ENCODE measurements at regions not wholly inside any gene's neighbourhood (a gene's known extent, or its start where the extent isn't known, plus 50 kb on each side); places are given as distances from the start of the nearest gene placed in this dataset.
"Not testable (repeated sequence)": the region's sequence is repeated elsewhere in the genome, so short reads cannot be mapped to it uniquely, and the experiment has no call there.

- CTCF ChIA-PET = no interaction called here
- Mint-ChIP-seq H3K9me3 (ENCODE audit: low read depth) (peaks cover 7% of the 10 kb centered on the region), H3K4me1 (no peaks in the 10 kb centered on the region), H3K4me3 (no peak overlapping the region), H3K27me3 (no peaks in the 10 kb centered on the region), H3K27ac (no peak overlapping the region), H3K36me3 (ENCODE audit: low read depth) (no peaks in the 10 kb centered on the region)
- no peak for ATAC-seq
- no peak for DNase-seq
- intact Hi-C loops (cut with DNase I, micrococcal nuclease) = no loop called here
- POLR2A ChIA-PET = no interaction called here
These were observed 344.8 kb upstream of the FZD8 start for GRCh38 chr10:35986756-35987502.

GRCh38 chr10:35979116-35979515, 337.0 kb upstream of the FZD8 start:
- no peak for ATAC-seq
- H3K36me3 Mint-ChIP-seq (ENCODE audit: low read depth) = no peaks in the 10 kb centered on the region
- intact Hi-C loops (cut with DNase I, micrococcal nuclease) = no loop called here
- POLR2A ChIA-PET = no interaction called here
- H3K4me1 Mint-ChIP-seq = no peaks in the 10 kb centered on the region
- no peak overlapping the region for H3K4me3 Mint-ChIP-seq
- no peak for DNase-seq
- H3K27ac Mint-ChIP-seq = no peak overlapping the region
- CTCF ChIA-PET = no interaction called here
- H3K27me3 Mint-ChIP-seq = no peaks in the 10 kb centered on the region
- H3K9me3 Mint-ChIP-seq (ENCODE audit: low read depth) = peaks cover 2% of the 10 kb centered on the region

GRCh38 chr10:35973912-35974591, 332.0 kb upstream of the FZD8 start:
- CTCF ChIA-PET; H3K9me3 Mint-ChIP-seq (ENCODE audit: low read depth): not testable (repeated sequence)

GRCh38 chr10:35972275-35972674, 330.2 kb upstream of the FZD8 start:
- no peaks in the 10 kb centered on the region for H3K4me1 Mint-ChIP-seq
- H3K36me3 Mint-ChIP-seq (ENCODE audit: low read depth) = no peaks in the 10 kb centered on the region
- peaks cover 3% of the 10 kb centered on the region for H3K9me3 Mint-ChIP-seq (ENCODE audit: low read depth)
- H3K4me3 Mint-ChIP-seq = no peak overlapping the region
- no peak overlapping the region for H3K27ac Mint-ChIP-seq
- H3K27me3 Mint-ChIP-seq = no peaks in the 10 kb centered on the region
- intact Hi-C loops (cut with DNase I, micrococcal nuclease) = no loop called here
- DNase-seq (no peak), ATAC-seq (no peak)
- ChIA-PET CTCF (no interaction called here), POLR2A (no interaction called here)

More at GRCh38 chr10:35973912-35974591, 332.0 kb upstream of the FZD8 start:
- H3K27ac Mint-ChIP-seq; intact Hi-C loops (cut with DNase I, micrococcal nuclease); H3K4me3 Mint-ChIP-seq; POLR2A ChIA-PET; H3K36me3 Mint-ChIP-seq (ENCODE audit: low read depth); DNase-seq; ATAC-seq; H3K27me3 Mint-ChIP-seq; H3K4me1 Mint-ChIP-seq: not testable (repeated sequence)

- Mint-ChIP-seq H3K27ac (no peak overlapping the region), H3K4me1 (no peaks in the 10 kb centered on the region), H3K36me3 (ENCODE audit: low read depth) (no peaks in the 10 kb centered on the region), H3K9me3 (ENCODE audit: low read depth) (peaks cover 5% of the 10 kb centered on the region), H3K4me3 (no peak overlapping the region), H3K27me3 (no peaks in the 10 kb centered on the region)
- POLR2A ChIA-PET = no interaction called here
- CTCF ChIA-PET = no interaction called here
- DNase-seq (no peak), ATAC-seq (no peak)
- intact Hi-C loops (cut with DNase I, micrococcal nuclease) = no loop called here
These were observed 329.3 kb upstream of the FZD8 start for GRCh38 chr10:35971397-35971796.

- no peaks in the 10 kb centered on the region for H3K36me3 Mint-ChIP-seq (ENCODE audit: low read depth)
- no peak overlapping the region for H3K4me3 Mint-ChIP-seq
- POLR2A ChIA-PET = no interaction called here
- no peak for ATAC-seq
- H3K4me1 Mint-ChIP-seq = no peaks in the 10 kb centered on the region
- CTCF ChIA-PET = no interaction called here
- intact Hi-C loops (cut with DNase I, micrococcal nuclease) = no loop called here
- DNase-seq = no peak
- H3K27me3 Mint-ChIP-seq = no peaks in the 10 kb centered on the region
- peaks cover 19% of the 10 kb centered on the region for H3K9me3 Mint-ChIP-seq (ENCODE audit: low read depth)
- H3K27ac Mint-ChIP-seq = no peak overlapping the region
These were observed 321.6 kb upstream of the FZD8 start for GRCh38 chr10:35963685-35964084.

- ATAC-seq (no peak), DNase-seq (no peak)
- no peaks in the 10 kb centered on the region for H3K36me3 Mint-ChIP-seq (ENCODE audit: low read depth)
- peaks cover 15% of the 10 kb centered on the region for H3K9me3 Mint-ChIP-seq (ENCODE audit: low read depth)
- H3K4me3 Mint-ChIP-seq = no peak overlapping the region
- H3K27ac Mint-ChIP-seq = no peak overlapping the region
- H3K27me3 Mint-ChIP-seq = no peaks in the 10 kb centered on the region
- intact Hi-C loops (cut with DNase I, micrococcal nuclease) = no loop called here
- H3K4me1 Mint-ChIP-seq = no peaks in the 10 kb centered on the region
- CTCF ChIA-PET = no interaction called here
- POLR2A ChIA-PET = no interaction called here
These were observed 319.4 kb upstream of the FZD8 start for GRCh38 chr10:35961501-35961900.

GRCh38 chr10:35959252-35959651, 317.2 kb upstream of the FZD8 start:
- Mint-ChIP-seq H3K27ac (no peak overlapping the region), H3K27me3 (no peaks in the 10 kb centered on the region), H3K4me1 (no peaks in the 10 kb centered on the region), H3K9me3 (ENCODE audit: low read depth) (peaks cover 9% of the 10 kb centered on the region), H3K4me3 (no peak overlapping the region), H3K36me3 (ENCODE audit: low read depth) (no peaks in the 10 kb centered on the region)
- POLR2A ChIA-PET = no interaction called here
- intact Hi-C loops (cut with DNase I, micrococcal nuclease) = no loop called here
- DNase-seq (no peak), ATAC-seq (no peak)
- CTCF ChIA-PET = interaction anchor here (1.3 kb wide), 1 partner anchor 9 kb away, joined by 3 read pairs; no protein-coding TSS in a partner anchor

GRCh38 chr10:35958609-35959008, 316.5 kb upstream of the FZD8 start:
- H3K36me3 Mint-ChIP-seq (ENCODE audit: low read depth); H3K27ac Mint-ChIP-seq; ATAC-seq; H3K4me3 Mint-ChIP-seq; H3K27me3 Mint-ChIP-seq; H3K4me1 Mint-ChIP-seq; DNase-seq; POLR2A ChIA-PET; H3K9me3 Mint-ChIP-seq (ENCODE audit: low read depth); intact Hi-C loops (cut with DNase I, micrococcal nuclease): not testable (repeated sequence)
- CTCF ChIA-PET = interaction anchor here (1.3 kb wide), 1 partner anchor 9 kb away, joined by 3 read pairs; no protein-coding TSS in a partner anchor

- H3K9me3 Mint-ChIP-seq (ENCODE audit: low read depth) = peaks cover 3% of the 10 kb centered on the region
- H3K27me3 Mint-ChIP-seq = no peaks in the 10 kb centered on the region
- no peak overlapping the region for H3K4me3 Mint-ChIP-seq
- no peak for ATAC-seq
- no peak for DNase-seq
- ChIA-PET CTCF (interaction anchor here (0.8 kb wide), 1 partner anchor 1099 kb away, joined by 3 read pairs; no protein-coding TSS in a partner anchor), POLR2A (no interaction called here)
- no peaks in the 10 kb centered on the region for H3K4me1 Mint-ChIP-seq
- no peak overlapping the region for H3K27ac Mint-ChIP-seq
- no peaks in the 10 kb centered on the region for H3K36me3 Mint-ChIP-seq (ENCODE audit: low read depth)
- intact Hi-C loops (cut with DNase I, micrococcal nuclease) = no loop called here
These were observed 308.6 kb upstream of the FZD8 start for GRCh38 chr10:35950701-35951100.

- H3K36me3 Mint-ChIP-seq (ENCODE audit: low read depth) = no peaks in the 10 kb centered on the region
- no peak overlapping the region for H3K4me3 Mint-ChIP-seq
- POLR2A ChIA-PET = no interaction called here
- CTCF ChIA-PET = interaction anchor here (0.8 kb wide), 1 partner anchor 1100 kb away, joined by 3 read pairs; no protein-coding TSS in a partner anchor
- no peak for DNase-seq
- ATAC-seq = no peak
- H3K9me3 Mint-ChIP-seq (ENCODE audit: low read depth) = peaks cover 2% of the 10 kb centered on the region
- no peaks in the 10 kb centered on the region for H3K4me1 Mint-ChIP-seq
- H3K27me3 Mint-ChIP-seq = no peaks in the 10 kb centered on the region
- intact Hi-C loops (cut with DNase I, micrococcal nuclease) = no loop called here
- no peak overlapping the region for H3K27ac Mint-ChIP-seq
These were observed 308.1 kb upstream of the FZD8 start for GRCh38 chr10:35950226-35950625.

- Mint-ChIP-seq H3K9me3 (ENCODE audit: low read depth) (peaks cover 2% of the 10 kb centered on the region), H3K4me3 (no peak overlapping the region), H3K36me3 (ENCODE audit: low read depth) (no peaks in the 10 kb centered on the region), H3K4me1 (no peaks in the 10 kb centered on the region), H3K27ac (no peak overlapping the region), H3K27me3 (no peaks in the 10 kb centered on the region)
- ChIA-PET POLR2A (no interaction called here), CTCF (interaction anchor here (0.8 kb wide), 1 partner anchor 1100 kb away, joined by 3 read pairs; no protein-coding TSS in a partner anchor)
- no peak for ATAC-seq
- no peak for DNase-seq
- intact Hi-C loops (cut with DNase I, micrococcal nuclease) = no loop called here
These were observed 307.7 kb upstream of the FZD8 start for GRCh38 chr10:35949811-35950211.

All from activated CD4-positive, alpha-beta T cell treated with anti-CD3 and anti-CD28 coated beads for 36 hours (primary cell).